Activated CD4-positive, alpha-beta memory T cell treated with anti-CD3 and anti-CD28 coated beads for 36 hours (primary cell): ENCODE measurements at regions not wholly inside any gene's neighbourhood (a gene's known extent, or its start where the extent isn't known, plus 50 kb on each side); places are given as distances from the start of the nearest gene placed in this dataset.

Source experiments
- CTCF ChIA-PET: fragments of 350-600 bp; sonication (Branson Sonifier 250); formaldehyde crosslinking; loops from one replicate; lab custom pipeline; 2021; ENCODE audit warnings: antibody characterized with exemption, inconsistent platforms; lab: Charles Lee
- POLR2A ChIA-PET: fragments of 350-600 bp; sonication (Branson Sonifier 250); formaldehyde crosslinking; loops from one replicate; lab custom pipeline; 2021; ENCODE audit warnings: antibody characterized with exemption; lab: Charles Lee
- DNase-seq: peaks from one replicate; pipeline ENCODE4 v3.0.0-alpha.2; 2020
- H3K27ac Mint-ChIP-seq: one replicate; pipeline ENCODE4 v1.8.0; 2021; ENCODE audit warnings: mixed read lengths
- H3K27me3 Mint-ChIP-seq: one replicate; pipeline ENCODE4 v1.8.0; 2021; ENCODE audit warnings: mixed read lengths
- H3K36me3 Mint-ChIP-seq: one replicate; pipeline ENCODE4 v1.8.0; 2021; ENCODE audit warnings: mixed read lengths
- H3K4me1 Mint-ChIP-seq: one replicate; pipeline ENCODE4 v1.8.0; 2021; ENCODE audit warnings: low read depth, mixed read lengths
- H3K4me3 Mint-ChIP-seq: one replicate; pipeline ENCODE4 v1.8.0; 2021; ENCODE audit warnings: mild to moderate bottlenecking, mixed read lengths
- H3K9me3 Mint-ChIP-seq: one replicate; pipeline ENCODE4 v1.8.0; 2021; ENCODE audit warnings: mixed read lengths
- intact Hi-C: fragments of 100-400 bp; cut with micrococcal nuclease; formaldehyde crosslinking; loops from one replicate; pipeline ENCODE4 v1.15.1; 2023

DNA sequence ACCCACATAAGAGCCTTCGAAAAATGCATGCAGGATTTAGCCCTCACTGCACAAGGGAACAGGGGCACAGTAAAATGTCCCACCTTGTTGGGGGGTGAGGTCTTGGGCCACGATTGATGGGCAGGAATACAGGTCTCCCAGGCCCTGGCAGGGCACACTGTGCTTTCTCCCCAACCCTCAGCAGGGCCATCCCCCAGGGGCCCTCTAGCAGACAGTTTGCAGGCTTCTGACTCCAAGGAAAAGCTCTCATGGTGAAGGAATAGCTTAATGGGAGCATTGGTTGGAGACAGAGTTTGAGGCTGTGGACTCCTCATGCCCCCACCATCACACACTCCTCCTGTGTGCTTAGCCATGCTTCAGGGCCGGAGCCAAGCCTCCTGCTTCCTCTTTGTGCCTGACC, 484.6 kb downstream of the ZNF536 start:
- POLR2A ChIA-PET = no interaction called here
- intact Hi-C loops = no loop called here
- no peak for DNase-seq
- Mint-ChIP-seq H3K36me3 (no peaks in the 10 kb centered on the region), H3K27ac (no peak overlapping the region), H3K9me3 (peaks cover 4% of the 10 kb centered on the region), H3K4me1 (no peaks in the 10 kb centered on the region), H3K27me3 (peaks cover 2% of the 10 kb centered on the region), H3K4me3 (no peak overlapping the region)
- CTCF ChIA-PET = no interaction called here

DNA sequence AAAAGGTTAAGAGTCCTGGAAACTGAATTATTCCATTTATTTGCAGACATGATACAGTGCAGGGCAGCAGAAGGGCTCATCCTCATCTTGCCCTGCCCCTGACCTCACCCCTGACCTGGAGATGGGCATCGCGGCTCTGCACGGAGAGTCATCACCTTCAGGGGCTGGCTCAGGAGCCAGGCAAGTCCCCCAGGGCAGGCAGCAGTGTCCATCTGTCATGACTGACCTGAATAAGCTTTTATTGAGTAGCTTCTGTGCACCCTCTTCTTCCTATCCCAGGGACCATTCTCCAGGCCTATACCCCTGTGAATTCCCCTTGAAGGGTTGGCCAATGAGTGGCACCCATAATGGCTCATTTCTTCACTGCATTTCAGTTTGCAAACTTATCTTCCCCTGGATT, 484.2 kb downstream of the ZNF536 start:
- H3K9me3 Mint-ChIP-seq = peaks cover 4% of the 10 kb centered on the region
- H3K27me3 Mint-ChIP-seq = peaks cover 2% of the 10 kb centered on the region
- no peaks in the 10 kb centered on the region for H3K4me1 Mint-ChIP-seq
- H3K27ac Mint-ChIP-seq = no peak overlapping the region
- H3K4me3 Mint-ChIP-seq = no peak overlapping the region
- CTCF ChIA-PET = no interaction called here
- intact Hi-C loops = no loop called here
- H3K36me3 Mint-ChIP-seq = no peaks in the 10 kb centered on the region
- DNase-seq = no peak
- POLR2A ChIA-PET = no interaction called here

DNA sequence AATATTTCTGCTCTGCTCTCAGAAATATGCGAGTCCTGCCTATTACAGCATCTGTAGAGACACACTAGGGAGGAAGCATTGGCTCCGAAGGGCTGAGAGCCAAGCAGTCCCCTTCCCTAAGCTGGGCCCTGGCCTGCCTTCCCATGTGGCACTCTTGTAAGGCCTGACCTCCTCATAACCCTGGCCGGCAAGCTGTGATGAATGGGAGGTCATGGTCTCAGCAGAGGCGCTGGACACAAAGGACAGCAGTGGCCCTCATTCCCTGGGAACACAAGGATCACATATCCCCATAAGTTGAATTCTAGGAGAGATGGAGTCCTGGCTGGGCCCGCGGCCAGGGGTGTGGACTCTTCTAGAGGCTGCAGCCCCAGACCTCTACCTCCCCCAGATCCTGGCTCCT, 483.3 kb downstream of the ZNF536 start:
- intact Hi-C loops = no loop called here
- ChIA-PET CTCF (no interaction called here), POLR2A (no interaction called here)
- H3K27me3 Mint-ChIP-seq = peaks cover 2% of the 10 kb centered on the region
- no peak for DNase-seq
- H3K4me3 Mint-ChIP-seq = no peak overlapping the region
- no peak overlapping the region for H3K27ac Mint-ChIP-seq
- H3K4me1 Mint-ChIP-seq = no peaks in the 10 kb centered on the region
- H3K9me3 Mint-ChIP-seq = peaks cover 4% of the 10 kb centered on the region
- no peaks in the 10 kb centered on the region for H3K36me3 Mint-ChIP-seq

DNA sequence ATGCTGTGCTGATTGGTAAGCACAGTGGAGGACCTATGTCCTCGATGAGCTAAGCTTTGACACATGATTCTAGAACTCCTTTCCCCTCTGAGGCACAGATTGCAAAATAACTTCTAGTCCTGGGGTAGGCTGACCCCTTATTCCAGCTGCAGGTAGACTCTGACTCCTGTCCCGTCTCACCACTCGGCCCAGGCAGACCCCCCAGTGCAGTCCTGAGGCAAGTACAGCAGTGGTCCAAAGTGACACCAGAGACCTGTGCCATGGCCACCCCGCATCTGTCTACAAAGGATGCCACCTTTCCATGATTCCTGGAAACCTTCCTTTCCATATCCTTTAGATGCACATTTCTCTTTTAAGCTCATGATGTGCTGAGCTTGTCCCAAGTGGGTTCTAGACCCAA, 482.5 kb downstream of the ZNF536 start:
- H3K27ac Mint-ChIP-seq = no peak overlapping the region
- no peak for DNase-seq
- H3K27me3 Mint-ChIP-seq = peaks cover 2% of the 10 kb centered on the region
- ChIA-PET CTCF (no interaction called here), POLR2A (no interaction called here)
- intact Hi-C loops = no loop called here
- H3K9me3 Mint-ChIP-seq = peaks cover 1% of the 10 kb centered on the region
- no peaks in the 10 kb centered on the region for H3K4me1 Mint-ChIP-seq
- H3K4me3 Mint-ChIP-seq = no peak overlapping the region
- no peaks in the 10 kb centered on the region for H3K36me3 Mint-ChIP-seq

DNA sequence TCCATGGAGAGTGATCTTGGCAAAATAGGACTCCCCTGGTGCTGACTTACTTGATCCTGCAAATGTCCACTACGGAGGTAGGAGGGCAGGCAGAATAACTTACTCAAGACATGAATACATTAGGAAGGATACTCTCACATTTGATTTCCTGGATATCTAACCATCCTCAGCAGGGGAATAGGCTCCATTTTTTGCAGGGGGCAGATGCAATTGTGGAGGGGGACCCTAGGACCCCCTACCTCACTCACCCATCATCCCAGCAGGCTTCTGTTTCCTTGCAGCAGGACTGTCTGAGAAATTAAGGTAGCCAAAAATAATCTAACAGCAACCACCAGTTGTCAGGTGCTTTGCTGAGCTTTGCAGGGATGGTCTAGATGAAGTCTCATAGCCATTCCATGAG, 482.0 kb downstream of the ZNF536 start:
- H3K27ac Mint-ChIP-seq = no peak overlapping the region
- no peaks in the 10 kb centered on the region for H3K36me3 Mint-ChIP-seq
- H3K4me1 Mint-ChIP-seq = no peaks in the 10 kb centered on the region
- CTCF ChIA-PET = no interaction called here
- DNase-seq = no peak
- no peaks in the 10 kb centered on the region for H3K9me3 Mint-ChIP-seq
- H3K27me3 Mint-ChIP-seq = peaks cover 2% of the 10 kb centered on the region
- no peak overlapping the region for H3K4me3 Mint-ChIP-seq
- POLR2A ChIA-PET = no interaction called here
- intact Hi-C loops = no loop called here

DNA sequence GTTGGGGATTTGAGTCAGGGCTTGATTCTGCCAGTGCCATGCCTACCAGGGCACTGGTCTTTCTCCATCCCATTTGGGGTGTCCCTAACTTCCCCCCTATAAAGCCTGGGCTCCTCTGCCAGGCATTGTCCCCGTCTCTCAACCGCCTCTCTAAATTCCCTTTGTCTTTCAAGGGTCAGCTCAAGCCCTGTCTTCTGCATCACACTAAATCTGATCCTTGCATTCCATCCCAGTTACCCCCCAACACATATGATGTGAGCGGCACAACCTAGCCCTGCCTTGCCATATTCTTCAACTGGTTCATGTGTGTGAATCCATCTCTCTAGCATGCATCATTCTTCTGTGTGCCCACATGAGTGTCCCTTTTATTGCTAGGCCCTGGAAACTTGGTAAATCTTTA, 480.9 kb downstream of the ZNF536 start:
- H3K4me3 Mint-ChIP-seq = no peak overlapping the region
- no peaks in the 10 kb centered on the region for H3K36me3 Mint-ChIP-seq
- POLR2A ChIA-PET = no interaction called here
- no peaks in the 10 kb centered on the region for H3K27me3 Mint-ChIP-seq
- H3K9me3 Mint-ChIP-seq = no peaks in the 10 kb centered on the region
- intact Hi-C loops = no loop called here
- H3K27ac Mint-ChIP-seq = no peak overlapping the region
- DNase-seq = no peak
- CTCF ChIA-PET = no interaction called here
- H3K4me1 Mint-ChIP-seq = no peaks in the 10 kb centered on the region

DNA sequence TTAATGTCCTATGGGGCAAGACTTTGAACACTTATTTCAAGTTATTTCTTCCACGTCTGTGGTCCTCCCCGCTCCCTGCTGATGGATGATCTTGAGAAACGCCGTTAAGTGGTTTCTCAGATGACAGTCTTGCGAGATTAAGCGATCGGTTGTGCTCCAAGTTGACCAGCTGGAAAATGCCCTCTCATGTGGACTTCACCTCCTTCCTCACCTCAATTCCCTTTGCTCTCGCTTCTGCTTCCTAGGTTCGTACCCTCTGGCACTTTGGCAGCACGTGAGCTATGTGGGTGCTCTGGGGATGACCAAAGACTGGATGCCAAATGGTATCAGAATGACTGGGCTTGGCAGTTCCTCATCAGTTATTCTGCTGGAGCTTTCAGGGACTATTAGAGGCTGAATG, 480.0 kb downstream of the ZNF536 start:
- CTCF ChIA-PET = no interaction called here
- POLR2A ChIA-PET = no interaction called here
- H3K27ac Mint-ChIP-seq = no peak overlapping the region

DNA sequence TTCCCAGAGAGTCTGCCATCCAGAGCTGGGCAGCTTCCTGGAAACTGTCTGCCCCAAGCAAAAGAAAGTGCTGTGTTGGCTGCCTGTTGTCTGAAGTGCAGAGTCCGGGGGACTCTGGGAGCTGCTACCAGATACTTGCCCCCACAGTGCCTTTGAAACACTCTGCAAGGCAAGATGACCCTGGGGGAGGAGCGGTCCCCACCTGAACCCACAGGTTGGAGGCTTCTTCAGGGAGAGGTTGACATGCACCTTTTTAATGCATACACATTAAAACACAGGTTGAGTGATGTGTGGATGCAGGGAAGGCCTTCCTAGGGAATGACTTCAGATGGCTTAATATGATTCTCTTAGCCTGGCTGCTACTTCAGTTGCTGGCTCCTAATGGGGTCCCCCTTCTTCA, 479.5 kb downstream of the ZNF536 start:
- POLR2A ChIA-PET = no interaction called here
- Mint-ChIP-seq H3K27me3 (no peaks in the 10 kb centered on the region), H3K36me3 (no peaks in the 10 kb centered on the region), H3K9me3 (no peaks in the 10 kb centered on the region), H3K27ac (no peak overlapping the region), H3K4me1 (no peaks in the 10 kb centered on the region), H3K4me3 (no peak overlapping the region)
- CTCF ChIA-PET = no interaction called here
- DNase-seq = no peak
- intact Hi-C loops = no loop called here

More for the DNA sequence above, 480.0 kb downstream of the ZNF536 start:
- Mint-ChIP-seq H3K36me3 (no peaks in the 10 kb centered on the region), H3K27me3 (no peaks in the 10 kb centered on the region), H3K4me3 (no peak overlapping the region), H3K9me3 (no peaks in the 10 kb centered on the region), H3K4me1 (no peaks in the 10 kb centered on the region)
- intact Hi-C loops = no loop called here
- DNase-seq = no peak

DNA sequence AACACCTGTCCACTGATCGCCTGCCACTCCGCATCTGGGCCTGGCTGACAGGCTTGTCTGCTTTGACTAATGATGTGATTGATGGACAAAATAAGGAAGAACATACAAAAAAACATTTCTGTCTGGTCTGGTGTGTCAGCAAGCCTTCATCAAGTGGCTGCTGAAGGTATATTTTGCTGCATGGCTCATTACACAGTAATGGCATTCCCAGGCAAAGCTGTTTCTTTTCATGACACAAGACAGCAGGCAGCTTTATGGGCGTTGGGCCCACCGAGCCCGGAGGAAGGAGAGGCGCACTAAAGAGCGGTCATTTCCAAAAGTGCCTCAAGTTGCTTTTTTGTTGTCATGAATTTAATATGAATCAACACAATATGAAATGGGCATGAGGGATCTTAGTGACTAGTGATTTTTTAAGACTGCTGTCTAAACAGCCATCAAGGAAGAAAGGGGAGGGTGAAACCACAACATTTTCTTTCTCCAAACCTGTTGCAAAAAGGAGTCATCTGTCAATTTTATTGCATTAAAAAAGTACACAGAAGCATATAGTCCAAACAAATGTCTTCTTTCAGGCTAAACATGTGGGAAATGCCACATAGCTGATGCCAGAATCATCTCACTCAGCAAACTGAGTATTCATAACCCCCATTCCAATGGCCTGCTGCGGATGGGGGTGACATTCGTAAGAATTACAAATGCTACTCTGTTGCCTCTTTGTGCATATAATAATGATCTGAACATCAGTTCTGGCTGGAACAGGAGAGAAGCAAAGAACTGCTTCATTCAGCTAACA, 476.6 kb downstream of the ZNF536 start:
- CTCF ChIA-PET = no interaction called here
- POLR2A ChIA-PET = no interaction called here
- H3K36me3 Mint-ChIP-seq = no peaks in the 10 kb centered on the region
- H3K4me3 Mint-ChIP-seq = no peak overlapping the region
- H3K9me3 Mint-ChIP-seq = no peaks in the 10 kb centered on the region
- H3K4me1 Mint-ChIP-seq = no peaks in the 10 kb centered on the region
- no peaks in the 10 kb centered on the region for H3K27me3 Mint-ChIP-seq
- intact Hi-C loops = no loop called here
- no peak overlapping the region for H3K27ac Mint-ChIP-seq
- DNase-seq = no peak

DNA sequence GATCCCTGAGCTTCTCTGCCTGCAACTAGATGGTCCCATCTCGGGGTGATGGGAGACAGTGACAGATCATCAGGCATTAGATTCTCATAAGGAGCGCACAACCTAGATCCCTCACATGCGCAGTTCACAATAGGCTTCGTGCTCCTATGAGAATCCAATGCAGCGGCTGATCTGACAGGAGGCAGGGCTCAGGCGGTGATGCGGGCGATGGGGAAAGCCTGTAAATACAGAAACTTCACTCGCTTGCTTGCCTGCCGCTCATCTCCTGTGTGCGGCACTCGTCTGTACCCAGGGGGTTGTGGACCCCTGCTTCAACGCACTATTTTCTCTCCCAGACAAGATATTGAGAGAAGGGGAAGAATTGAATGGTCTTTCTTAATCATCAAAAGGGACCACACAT, 473.9 kb downstream of the ZNF536 start:
- Mint-ChIP-seq H3K9me3 (no peaks in the 10 kb centered on the region), H3K4me1 (no peaks in the 10 kb centered on the region), H3K36me3 (no peaks in the 10 kb centered on the region), H3K27me3 (no peaks in the 10 kb centered on the region), H3K27ac (no peak overlapping the region), H3K4me3 (no peak overlapping the region)
- ChIA-PET POLR2A (no interaction called here), CTCF (no interaction called here)
- DNase-seq = no peak
- intact Hi-C loops = no loop called here

DNA sequence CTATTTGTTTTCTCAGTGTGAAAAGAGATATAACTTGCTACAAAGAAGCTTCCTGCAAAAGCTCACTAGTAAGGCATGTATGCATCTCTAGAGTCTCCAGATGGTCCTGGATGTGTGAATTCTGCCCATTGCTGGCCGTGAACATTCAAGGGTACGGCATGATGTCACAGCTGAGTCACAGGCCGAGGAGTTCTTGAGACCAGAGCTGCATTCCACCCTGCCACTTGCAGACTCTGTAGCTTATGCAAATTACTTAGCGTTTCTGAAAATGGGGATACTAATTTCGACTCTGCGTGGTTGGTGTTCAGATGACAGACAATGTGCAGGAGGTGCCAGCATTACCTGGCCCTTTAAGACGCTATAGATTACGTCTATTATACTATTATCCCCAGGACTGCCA, 470.7 kb downstream of the ZNF536 start:
- CTCF ChIA-PET = no interaction called here
- Mint-ChIP-seq H3K9me3 (no peaks in the 10 kb centered on the region), H3K4me1 (no peaks in the 10 kb centered on the region), H3K36me3 (no peaks in the 10 kb centered on the region), H3K27me3 (peaks cover 2% of the 10 kb centered on the region), H3K27ac (no peak overlapping the region), H3K4me3 (no peak overlapping the region)
- POLR2A ChIA-PET = no interaction called here
- intact Hi-C loops = no loop called here
- DNase-seq = no peak

DNA sequence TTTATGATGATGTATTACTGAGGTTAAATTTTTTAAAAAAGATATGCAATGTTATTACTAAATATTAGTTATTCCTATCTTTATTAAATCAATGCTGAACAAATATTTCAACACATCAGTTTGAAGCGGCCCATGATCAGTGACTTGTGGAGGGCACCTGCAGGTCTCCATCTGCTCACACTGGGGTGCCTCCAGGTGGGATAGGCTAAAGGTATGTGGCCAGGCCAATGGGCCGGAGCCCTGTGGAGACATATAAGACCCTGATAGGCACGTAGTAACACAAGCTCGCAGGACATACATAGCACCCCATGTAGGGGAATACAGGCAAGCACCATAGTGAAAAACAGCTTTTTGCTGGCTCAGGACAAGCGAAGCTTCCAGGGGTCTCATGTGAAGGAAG, 469.8 kb downstream of the ZNF536 start:
- intact Hi-C loops = no loop called here
- H3K36me3 Mint-ChIP-seq = no peaks in the 10 kb centered on the region
- no peaks in the 10 kb centered on the region for H3K9me3 Mint-ChIP-seq
- H3K27ac Mint-ChIP-seq = no peak overlapping the region
- H3K4me1 Mint-ChIP-seq = no peaks in the 10 kb centered on the region
- H3K27me3 Mint-ChIP-seq = peaks cover 3% of the 10 kb centered on the region
- no peak overlapping the region for H3K4me3 Mint-ChIP-seq
- DNase-seq = no peak
- ChIA-PET CTCF (no interaction called here), POLR2A (no interaction called here)

DNA sequence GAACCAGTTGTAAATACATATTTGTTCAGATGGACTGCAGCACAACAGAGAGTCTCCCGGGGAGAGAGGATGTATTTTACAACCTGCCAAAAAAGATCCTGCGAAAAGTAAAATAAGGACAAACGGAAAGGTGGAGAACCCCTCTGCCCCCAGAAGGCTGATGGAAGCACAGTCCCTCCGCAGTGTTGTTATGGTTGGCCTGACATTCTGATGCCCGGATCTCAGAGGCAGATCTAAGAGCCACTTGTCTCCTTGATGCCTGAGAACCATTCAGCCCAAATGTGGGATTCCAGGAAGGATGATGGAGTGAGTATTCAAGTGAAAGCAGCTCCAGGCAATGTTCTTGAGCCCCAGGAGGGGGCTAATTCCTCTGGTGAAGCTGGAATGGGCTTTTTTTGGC, 458.7 kb downstream of the ZNF536 start:
- no peak for DNase-seq
- intact Hi-C loops = no loop called here
- H3K36me3 Mint-ChIP-seq = no peaks in the 10 kb centered on the region
- POLR2A ChIA-PET = no interaction called here
- H3K4me1 Mint-ChIP-seq = no peaks in the 10 kb centered on the region
- no peak overlapping the region for H3K27ac Mint-ChIP-seq
- H3K4me3 Mint-ChIP-seq = no peak overlapping the region
- peaks cover 6% of the 10 kb centered on the region for H3K9me3 Mint-ChIP-seq
- no peaks in the 10 kb centered on the region for H3K27me3 Mint-ChIP-seq
- CTCF ChIA-PET = no interaction called here
